Stimulated activated CD4-positive, alpha-beta T cell treated with anti-CD3 and anti-CD28 coated beads, Interleukin-2, amount 100 ng/mL, for 4 hours (primary cell): ENCODE measurements at regions not wholly inside any gene's neighbourhood (a gene's known extent, or its start where the extent isn't known, plus 50 kb on each side); places are given as distances from the start of the nearest gene placed in this dataset.

Experiments used
- DNase-seq: peaks from one replicate; pipeline ENCODE4 v3.0.0-alpha.2; 2020; ENCODE audit warnings: low read depth

DNA sequence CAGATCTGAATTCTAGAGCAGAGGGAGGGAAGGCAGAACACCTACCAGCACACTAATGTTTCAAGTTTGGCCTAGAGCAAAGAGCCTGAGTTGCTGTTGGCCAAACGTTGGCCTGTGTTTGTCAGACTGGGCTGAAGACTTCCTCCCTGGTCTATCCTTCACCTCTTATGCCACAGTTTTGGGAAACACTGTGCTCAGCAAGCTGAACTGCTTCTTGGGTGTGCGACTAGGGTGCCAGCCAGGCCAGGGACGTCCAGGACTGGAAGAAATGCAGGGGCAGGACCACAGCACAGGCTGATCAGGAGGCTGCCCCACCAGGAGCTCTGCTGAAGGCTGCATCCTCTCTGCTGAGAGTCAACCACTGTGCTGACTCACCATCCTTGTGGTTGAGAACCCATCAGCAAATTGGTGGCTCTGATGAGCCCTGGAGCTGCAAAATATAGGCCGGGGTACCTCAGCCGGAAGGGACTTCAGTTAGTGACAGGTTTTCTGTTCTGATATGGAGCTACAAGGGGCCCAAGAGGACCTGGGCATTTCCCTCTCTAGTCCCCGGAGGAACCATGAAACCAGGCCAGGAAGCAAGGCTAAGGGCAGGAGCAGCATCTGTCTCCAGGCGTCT, 131.6 kb upstream of the RASGRP1 start:
- DNase-seq = peak; percentile 68

DNA sequence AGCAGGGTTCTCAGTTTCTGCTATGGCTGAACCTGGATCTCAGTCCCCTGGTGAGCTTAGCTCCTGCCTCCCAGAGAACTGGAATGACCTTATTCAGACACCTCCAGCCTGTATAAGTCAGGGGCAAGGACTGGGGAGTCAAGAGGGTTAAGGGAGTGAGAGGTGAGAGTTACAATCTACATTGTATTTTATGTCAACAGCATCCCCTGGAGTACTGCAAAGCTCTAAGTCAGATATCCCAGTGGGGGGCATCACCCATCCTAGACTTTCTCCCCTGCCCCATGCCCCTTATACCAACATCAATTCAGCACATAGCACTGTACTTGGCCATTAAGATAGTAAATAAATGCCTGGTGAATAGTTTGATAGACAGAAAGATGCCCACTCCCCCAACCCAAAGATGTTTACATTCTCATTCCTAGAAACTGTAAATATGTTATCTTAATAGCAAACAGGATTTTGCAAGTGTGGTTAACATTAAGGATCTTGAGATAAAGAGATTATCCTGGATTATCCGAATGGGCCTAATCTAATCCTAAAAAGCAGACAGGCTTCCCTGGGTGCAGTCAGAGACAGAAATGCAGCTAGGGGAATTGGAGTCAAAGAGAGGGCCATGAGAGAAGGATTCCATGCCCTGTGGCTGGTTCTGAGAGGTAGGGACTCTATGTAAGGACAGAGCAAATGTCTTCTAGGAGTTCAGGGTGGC, 132.3 kb upstream of the RASGRP1 start:
- no peak for DNase-seq

DNA sequence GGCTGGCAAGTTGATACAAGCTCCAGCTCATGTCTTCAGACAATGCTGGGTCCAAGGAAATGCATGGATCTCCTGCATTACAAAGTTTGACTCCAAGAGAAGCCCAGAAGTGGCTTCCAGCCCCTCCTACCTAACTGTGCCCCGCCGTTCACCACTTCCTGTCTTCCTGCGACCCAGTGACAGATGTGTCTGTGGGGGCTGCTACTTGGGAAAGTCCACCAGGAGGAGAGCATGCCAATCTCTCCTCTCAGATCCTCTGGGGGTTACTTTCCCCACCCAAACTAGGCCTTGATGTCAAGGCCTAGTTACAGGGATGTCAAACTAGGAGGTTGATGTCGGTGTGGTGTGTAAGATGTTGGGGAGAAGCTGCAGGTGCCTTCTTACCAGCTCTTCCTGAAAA, 133.6 kb upstream of the RASGRP1 start:
- no peak for DNase-seq

DNA sequence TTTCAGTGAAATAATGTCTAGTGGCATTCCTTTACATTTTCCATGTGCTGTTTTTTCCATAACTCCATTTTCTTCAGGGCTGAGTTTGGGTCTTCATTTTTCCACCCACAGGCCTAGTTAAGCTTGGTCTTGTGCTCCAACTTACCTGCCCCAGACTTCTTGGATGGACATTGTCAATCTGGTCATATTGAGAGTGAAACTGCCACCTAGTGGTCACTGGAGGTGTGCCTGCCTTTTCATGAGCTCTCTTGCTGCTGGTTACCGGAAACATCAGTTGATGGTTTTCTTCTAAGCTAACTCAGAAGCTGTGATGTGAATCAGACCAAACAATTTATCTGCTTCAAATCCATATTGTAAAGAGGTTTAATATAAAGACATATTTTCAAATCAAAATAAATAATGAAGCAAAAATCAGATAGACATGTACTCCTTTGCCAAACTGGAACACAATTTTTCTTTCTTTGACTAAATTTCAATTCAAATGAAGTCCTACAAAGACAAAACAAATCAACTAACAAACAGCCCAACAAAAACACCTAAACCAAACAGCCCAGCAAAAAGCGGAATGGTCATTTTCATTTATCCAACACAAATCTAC, 135.1 kb upstream of the RASGRP1 start:
- peak; percentile 58 for DNase-seq

DNA sequence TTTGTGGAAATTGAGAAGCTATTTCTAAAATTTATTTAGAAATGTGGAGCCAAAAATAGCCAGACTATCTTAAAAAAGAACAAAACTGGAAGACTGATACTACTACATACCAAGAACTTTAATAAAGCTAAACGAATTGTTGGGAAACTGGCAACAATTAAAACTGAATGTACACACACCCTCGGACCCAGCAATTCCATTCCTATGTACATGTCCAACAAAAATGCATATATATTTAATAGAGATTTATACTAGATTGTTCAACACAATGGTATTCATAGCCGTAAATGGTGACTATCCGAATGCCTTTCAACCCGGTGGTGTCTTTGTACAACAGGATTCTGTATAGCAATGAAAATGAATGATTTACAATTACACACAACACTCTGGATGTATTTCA, 136.5 kb upstream of the RASGRP1 start:
- no peak for DNase-seq

DNA sequence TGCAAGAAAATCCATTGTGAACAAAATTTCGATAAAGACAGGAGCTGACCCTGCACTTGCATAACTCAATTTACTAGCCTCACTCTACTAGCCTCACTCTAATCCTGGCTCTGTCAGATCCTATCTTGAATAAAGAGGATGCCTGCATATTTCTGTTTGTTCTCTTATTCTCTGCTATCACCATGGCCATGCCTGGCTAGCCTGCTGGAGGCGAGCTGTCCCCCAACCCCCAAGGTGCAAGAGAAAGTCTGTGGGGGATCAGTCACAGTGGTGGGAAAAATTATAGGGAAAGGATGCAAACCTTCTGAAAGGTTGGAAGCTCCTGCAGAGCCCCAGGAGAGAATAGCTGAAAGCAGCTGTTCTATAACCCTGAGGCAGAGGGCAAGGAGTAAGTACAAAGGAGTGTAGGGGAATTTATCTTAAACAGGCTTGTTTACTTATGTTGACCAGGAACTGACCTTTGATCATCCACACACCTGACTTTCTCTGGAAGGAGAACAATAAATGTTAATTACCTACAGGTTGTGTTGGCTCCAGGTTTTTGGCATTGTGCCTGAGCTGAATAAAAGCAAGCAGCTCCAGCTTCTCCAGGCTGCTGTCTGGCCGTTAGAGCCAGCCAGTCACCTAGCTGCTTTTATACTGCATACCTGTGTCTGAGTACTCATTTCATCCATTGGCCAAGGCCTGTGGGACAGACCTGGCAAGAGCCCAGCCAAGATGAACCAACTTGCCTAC, 137.7 kb upstream of the RASGRP1 start:
- no peak for DNase-seq

DNA sequence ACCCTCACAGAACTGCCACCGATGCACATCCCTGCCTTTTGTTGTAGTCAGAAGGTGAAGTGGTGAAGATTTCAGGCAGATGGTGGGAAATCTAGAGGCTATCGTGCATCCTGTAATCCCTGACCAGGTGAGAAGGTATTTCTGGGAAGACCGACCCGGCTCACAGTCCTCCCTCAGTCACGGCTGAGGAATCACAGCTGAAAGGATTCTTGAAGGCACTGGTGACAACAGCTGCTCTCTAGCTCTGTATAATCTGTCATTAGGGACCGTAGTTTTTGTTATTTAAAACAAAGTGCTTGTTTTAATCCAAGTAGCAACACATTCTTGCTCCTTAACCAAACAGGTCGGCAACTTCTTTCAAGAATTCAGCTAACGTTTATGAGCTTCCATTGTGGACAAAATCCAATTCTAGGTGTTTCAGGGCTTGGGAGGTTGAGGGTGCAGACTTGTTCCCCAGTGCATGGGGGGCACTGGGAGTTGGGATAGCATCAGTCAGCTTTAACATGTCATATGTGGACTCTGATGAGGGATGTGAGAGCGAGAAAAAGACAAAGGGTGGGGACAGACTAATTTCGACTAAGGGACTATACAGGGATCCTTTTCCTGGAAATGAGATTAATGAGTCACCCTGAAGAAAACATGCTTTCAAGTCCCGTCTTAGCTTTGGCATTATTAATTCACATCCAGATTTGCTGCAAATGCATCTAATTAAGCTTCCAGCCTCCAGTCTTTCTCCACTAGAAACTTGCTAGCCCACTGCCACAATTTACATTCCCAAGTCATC, 141.0 kb upstream of the RASGRP1 start:
- no peak for DNase-seq

DNA sequence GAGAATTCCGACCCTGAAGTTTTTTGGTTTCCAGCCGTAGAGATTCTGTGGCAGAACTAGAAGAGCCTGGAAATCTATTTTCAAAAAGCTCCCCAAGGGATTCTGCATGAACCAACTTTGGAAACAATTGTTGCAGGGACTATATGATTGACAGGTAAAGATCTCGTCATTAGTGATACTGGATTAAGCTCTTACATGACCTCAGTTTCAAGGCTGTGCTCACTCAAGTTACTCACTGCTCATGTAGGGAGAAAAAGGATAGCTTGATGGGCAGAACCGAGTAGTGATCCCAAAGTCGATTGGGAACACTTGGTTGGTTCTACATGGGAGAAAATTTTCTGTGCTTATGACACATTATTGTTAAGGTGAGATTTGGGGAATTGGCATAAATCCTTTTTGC, 142.3 kb upstream of the RASGRP1 start:
- DNase-seq = no peak

DNA sequence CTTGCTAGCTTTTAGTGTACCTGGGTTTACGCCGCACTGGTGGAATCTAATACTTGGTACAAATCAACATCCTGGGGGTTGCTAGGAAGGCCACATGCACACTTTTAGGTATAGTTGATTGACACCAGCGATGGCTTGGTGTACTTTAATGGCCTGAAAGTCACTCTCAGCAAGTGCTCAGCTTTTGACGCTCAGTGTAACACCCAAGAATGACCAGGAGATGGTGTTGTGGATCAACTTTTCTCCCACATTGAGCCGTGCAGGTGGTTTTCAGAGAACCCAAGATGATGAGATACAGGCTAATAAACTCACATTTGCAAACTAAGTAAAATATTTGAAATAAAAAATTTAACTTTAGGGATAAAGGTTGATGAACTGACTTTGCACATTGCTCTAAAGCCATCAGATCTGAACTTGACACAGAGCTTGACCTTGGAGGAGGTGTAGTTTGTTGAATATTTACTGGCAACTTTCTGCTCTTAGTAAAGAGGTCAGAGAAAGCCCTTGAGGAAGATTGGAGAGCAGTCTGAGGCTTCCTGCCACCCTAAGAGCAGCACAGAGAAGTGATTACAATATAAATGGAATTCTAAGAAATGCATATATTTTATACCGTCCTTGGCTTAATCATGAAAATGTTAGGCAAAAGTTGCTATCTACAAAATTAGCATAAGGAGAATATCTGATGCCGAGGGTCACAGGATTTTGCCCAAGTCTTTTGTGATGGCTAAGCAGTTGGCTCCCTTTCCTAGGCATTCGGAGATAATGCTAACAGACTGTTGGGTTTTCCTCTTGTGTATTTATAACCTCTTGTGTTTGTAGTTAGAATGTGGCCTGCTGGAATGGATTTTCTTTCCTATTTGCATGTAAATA, 143.4 kb upstream of the RASGRP1 start:
- DNase-seq = no peak

DNA sequence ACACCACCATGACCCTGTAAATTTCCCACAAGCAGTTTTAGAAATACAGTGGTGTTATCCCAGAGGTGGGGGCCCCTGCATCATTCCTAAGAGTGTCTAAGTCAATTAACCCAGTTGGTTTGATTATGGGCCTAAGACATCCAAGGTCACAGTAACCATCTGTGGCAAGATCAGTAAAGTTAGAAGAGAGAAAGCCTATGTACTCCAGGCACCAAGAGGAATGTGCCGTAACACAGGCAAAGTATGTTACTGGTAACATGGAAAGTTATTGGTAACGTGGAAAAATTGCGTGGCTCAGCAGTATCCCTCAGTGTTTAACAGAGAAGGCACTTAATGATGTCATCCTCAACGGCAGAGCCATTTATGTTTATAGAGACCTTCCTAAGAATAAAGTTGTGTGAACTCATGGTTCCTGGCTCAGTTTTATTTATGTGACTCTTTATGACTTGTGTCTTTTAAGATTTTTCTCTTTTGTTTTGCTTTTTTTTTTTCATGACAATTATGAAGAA, 144.1 kb upstream of the RASGRP1 start:
- DNase-seq = no peak

DNA sequence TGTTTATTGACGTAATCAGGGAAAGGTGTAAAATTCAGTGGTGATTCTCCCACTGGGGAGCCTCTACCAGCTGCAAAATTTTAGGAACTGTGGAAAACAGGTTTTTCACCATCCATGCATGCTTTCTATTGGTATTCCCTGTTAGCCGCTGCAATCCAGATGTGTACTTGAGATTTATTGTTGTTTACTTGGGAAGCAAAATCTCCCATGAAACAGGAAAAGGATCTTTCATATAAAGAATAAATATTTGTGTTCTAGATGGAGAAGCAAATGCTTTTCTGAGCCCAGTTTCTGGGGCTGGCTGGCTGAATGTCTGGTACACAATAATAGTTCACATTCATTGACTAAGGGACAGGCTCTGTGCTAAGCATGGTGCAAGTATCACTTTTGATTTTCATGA, 144.6 kb upstream of the RASGRP1 start:
- DNase-seq = no peak

DNA sequence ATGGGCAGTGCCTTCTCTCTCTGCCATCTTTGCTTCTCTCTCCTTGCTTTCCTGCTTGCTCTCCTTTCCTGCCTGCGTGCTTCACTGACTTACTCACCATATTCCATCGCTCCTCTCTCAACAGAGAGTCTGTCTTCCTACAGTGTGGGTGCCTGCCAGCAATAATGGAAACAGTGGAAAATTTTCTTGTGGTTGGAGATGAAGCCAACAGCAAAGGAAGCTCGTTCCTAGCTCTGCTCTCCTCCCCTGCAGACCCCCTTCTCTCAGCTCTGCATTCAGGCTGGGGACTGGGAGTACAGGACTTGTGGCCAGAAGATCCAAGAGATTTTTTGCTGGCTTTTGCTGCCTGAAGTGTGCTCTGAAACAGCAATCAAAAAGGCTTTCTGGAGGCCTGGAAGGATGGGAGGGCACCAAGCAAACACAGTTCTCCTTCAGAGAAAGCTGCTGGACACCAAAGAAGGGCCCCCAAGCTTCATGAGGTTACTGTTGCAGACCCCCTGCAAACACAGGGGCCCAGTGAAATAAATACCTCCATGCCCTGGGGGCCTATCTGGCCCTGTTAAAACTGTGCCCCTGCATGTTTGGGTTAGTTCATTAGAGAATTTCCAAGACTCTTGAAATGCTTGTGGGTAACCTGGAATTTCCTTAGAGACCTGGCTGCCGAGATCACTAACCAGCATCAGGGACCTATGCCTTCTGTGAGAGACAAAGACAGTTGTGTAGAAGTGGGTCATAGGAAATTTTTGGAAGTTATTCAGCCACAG, 149.9 kb upstream of the RASGRP1 start:
- DNase-seq = no peak

DNA sequence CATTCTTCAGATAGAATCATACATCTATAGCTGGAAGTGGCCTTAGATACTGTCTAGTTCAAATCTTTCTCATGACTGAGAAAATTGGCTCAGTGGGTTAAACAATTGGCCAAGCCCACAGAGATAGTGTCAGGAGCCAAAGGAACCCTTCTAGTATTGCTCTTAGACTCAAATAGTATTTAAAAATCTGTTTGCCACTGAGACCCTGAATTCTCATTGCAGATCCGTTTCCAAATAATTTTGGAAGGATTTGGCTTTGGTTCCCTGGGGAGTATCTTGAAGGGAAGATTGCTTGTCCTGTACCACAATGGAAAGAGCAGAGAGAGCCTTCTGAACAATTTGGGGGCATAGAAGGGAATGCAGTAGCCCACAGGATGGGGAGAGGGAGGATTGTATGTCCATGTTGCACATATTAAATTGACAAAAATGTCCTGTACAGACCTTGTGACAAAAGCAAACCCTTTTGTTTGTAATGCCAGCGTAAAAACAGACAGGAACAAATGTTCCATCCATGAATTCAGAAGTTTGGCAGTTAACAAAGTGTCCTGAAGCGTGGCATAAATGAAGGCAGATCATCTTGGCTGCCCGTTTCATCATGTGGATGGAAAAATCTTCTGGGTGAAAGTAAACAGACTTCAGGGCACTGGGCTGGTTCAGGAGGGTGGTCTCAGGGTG, 156.4 kb upstream of the RASGRP1 start:
- no peak for DNase-seq

DNA sequence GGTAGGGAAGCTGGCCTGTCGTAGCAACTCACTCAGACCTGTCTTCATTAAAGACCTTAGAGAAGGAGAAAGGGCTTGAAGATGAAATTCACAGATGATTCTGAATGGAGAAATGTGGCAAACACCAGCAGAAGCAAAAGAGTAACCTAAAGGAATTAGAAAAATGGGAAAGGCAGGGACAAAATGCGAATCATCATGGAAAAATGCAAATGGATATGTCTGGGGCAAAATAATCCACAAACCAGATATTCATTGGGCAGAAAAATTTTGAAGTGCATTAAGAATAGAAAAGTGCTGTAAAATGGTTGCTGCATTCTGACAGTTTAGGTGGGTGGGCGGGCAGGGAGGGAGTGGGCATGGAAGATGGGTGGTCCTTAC, 156.9 kb upstream of the RASGRP1 start:
- DNase-seq = no peak

DNA sequence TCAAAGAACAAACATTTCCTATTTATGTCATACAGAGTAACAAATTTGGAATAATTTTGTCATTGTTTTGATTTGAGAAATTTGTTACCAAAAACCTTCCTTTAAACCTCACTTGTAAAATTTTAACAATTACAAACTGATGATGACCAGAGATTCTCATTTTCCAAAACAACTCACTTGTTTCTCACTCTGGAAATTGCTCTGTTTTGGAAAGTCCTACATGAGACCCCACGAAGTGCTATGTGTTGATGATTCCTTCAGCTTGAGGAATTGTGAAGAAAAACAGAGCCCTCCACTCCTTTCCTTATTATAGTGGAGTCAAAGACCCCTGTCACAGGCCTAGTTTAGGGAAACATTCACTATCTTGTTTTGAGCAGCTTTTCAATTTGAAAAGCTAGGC, 157.6 kb upstream of the RASGRP1 start:
- no peak for DNase-seq

DNA sequence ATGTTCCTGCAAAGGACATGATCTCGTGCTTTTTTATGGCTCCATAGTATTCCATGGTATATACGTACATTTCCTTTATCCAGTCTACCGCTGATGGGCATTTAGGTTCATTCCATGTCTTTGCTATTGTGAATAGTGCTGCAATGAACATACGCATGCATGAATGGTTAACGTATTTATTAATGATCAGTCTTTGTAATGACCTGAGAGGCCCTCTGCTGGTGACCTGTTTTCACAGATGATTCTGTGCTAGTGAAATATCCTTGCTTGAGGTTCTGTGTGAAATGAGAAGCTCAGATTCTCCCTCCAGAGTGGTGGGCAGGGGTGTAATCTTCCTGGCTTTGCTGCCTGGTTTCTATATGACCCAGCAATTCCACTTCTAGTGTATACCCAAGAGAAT, 160.2 kb upstream of the RASGRP1 start:
- no peak for DNase-seq

DNA sequence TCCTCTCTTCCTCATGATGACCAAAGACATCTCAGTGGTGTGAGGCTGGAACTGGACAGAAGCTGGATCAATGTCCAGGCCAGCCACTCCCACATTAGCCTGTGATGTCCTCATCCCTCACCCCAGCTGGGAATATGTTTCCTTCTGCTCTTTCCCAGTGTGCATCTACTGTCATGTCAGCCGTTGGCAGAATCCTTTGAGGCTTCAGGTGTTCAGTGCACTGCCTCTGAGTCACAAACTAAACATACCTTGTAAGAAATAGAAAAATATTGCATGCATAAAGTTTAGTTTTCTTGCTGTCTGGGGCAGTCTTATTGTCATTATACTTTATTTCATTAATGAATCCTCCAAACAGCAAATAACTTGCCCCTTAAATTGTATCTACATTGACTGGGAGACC, 161.6 kb upstream of the RASGRP1 start:
- DNase-seq = no peak

DNA sequence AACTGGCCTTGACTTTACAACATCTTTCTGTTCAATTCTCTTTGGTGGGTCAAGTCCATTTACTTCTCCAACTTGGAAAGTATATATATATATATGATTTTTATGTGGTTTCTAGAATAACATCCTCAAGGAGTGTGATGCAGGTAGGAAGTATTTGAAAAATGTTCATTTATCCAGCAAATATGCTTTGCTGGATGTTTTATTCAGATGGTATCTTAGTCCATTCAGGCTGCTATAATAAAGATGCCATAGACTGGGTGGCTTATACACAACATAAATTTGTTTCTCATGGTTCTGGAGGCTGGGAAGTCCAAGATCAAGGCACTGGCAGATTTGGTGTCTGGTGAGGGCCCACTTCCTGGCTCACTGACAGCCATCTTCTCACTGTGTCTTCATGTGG, 168.7 kb upstream of the RASGRP1 start:
- DNase-seq = no peak

DNA sequence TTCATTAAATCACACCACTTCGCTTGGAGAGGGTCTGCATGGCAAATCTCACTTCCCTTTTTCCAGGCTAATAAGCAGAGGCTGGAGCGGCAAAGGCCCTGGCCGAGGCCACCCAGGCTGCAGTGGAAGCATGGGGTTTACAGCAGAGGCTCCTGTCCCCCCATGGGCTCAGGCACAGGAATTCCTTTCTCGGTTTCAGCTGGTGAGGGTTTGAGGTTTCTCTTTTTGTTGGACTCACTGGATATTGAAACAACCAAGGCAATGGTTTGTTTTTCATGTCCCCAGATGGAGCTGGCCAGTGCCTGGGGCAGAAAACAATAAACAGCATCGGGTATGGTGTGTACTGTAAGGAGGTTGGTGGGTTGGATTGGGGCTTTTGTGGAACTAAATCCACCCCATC, 175.6 kb upstream of the RASGRP1 start:
- no peak for DNase-seq

DNA sequence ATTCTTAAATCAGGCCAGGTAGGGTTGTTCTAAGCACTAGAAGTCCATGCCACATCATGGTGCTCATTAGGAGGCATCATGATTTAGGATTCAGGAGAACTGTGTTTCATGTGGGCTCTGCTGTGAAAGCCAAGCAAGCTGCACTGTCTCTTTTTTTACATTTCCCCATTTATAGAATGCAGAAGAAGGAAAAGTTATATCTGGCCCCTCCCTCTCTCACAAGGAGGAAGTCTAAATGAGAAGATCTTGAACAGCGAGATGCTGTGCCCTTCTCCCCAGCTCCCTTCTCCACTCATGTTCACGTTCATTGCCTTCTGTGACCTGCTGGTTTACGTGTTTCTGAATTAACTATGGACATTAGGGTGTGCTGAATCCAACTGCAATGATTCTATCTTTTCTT, 178.5 kb upstream of the RASGRP1 start:
- DNase-seq = no peak
